HuH-7.5 (cell line): ENCODE measurements at regions not wholly inside any gene's neighbourhood (a gene's known extent, or its start where the extent isn't known, plus 50 kb on each side); places are given as distances from the start of the nearest gene placed in this dataset.
"Not testable (repeated sequence)": the region's sequence is repeated elsewhere in the genome, so short reads cannot be mapped to it uniquely, and the experiment has no call there.

Source experiments
- DNase-seq: peaks from one replicate; pipeline ENCODE4 v3.0.0; 2011; ENCODE audit warnings: low spot score

DNA sequence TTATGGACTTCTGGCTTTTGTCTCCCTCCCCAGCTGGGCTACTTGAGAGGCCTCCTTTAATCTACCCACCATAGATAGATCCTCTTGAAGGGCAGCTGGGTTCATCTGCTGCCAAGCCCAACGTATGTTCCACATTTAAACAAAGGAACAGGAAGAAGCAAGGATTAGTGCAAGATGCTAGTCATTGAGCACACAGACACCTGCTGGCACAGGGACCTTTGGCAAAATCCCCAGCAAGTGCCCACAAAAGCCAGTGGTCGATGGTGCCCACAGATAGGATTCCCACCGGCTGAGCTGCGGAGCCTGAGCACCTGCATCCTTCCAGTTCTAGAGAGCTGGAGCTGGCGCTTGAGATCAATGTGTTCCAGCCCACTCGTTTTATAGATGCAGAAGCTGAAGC, 57.7 kb upstream of the SHB start:
- DNase-seq, result no peak

- DNase-seq, result no peak
Measured at GRCh38 chr9:38125889-38126288, 56.9 kb upstream of the SHB start.

GRCh38 chr9:38123359-38123758, 54.3 kb upstream of the SHB start:
- not testable (repeated sequence) for DNase-seq

DNA sequence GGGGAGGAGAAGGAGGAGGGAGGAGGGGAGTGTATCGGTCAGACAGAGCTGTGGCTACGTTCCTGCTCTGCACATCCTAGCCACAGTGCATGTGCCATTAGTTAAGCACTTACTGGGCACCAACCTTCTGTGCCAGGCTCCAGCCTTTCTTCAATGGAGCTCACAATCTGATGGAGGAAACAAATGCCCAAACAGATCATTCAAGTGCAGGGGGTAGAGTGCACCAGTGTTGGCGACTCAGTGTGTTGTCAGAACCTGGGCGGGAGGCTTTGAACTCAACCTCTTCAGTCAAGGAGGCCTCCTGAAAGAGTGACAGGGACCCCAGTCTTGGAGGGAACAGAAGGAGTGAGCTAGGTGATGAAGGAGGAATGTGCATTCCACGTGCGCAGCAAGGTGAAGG, 51.9 kb upstream of the SHB start:
- DNase-seq, result no peak

GRCh38 chr9:38119560-38120236, 50.7 kb upstream of the SHB start:
- DNase-seq, result no peak

- DNase-seq, result no peak
Measured at GRCh38 chr9:38118862-38119438, 49.9 kb upstream of the SHB start.
